ENCODE measurements at regions not wholly inside any gene's neighbourhood (a gene's known extent, or its start where the extent isn't known, plus 50 kb on each side); places are given as distances from the start of the nearest gene placed in this dataset.
A peak's percentile ranks its signal among the peaks of the same experiment; 100 is the strongest.
"Not testable (repeated sequence)": the region's sequence is repeated elsewhere in the genome, so short reads cannot be mapped to it uniquely, and the experiment has no call there.

- DNase-seq (ENCODE audit: low read depth, low spot score) = no peak
Measured at GRCh38 chrX:145393702-145394235, 146.5 kb downstream of the SPANXN1 start.

GRCh38 chrX:145394344-145394743, 147.0 kb downstream of the SPANXN1 start:
- H3K4me3 ChIP-seq (ENCODE audit: low read length) = no peak overlapping the region
- no peak for DNase-seq (ENCODE audit: low read depth, low spot score)

More at GRCh38 chrX:145393702-145394235, 146.5 kb downstream of the SPANXN1 start:
- no peak overlapping the region for H3K4me3 ChIP-seq (ENCODE audit: low read length)

DNA sequence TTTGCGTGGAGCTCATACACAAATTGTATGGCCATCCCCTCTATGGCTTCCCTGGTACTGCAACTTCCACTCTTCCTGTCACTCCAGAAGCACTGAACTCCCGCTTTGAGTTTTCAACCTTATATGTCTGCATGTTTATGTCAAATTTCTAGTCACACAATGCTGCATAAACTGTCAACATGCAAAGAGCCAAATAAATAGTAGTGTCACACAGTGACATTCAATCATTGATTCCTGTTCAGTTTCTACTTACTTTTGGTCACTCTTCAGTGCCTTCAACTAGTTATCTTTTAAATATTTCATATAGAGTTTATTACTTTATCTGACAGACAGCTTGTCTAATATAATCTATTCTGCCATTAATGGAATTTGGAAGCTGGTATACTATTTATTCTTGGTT, 149.3 kb downstream of the SPANXN1 start:
- no peak overlapping the region for H3K4me3 ChIP-seq (ENCODE audit: low read length)
- no peak for DNase-seq (ENCODE audit: low read depth, low spot score)

DNA sequence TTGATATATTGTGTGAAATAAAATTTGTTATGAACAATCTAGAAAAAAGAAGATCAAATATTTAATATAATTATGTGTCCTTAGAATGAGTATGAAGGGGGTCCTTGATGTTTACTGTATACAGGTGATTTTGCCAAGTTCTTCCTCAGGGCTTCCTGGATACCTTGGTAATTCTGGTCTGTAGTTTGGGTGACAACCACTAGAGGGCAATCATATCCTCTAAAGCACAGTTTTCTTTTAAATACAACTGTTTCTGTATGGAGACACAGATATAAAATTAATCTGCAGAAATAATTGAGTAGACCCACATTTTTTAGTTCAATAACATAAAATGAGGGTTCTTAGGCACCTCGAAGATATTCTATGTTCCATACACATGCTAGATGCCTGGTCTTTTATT, 157.7 kb downstream of the SPANXN1 start:
- H3K4me3 ChIP-seq (ENCODE audit: low read length) = no peak overlapping the region
- DNase-seq (ENCODE audit: low read depth, low spot score) = peak; percentile 22

DNA sequence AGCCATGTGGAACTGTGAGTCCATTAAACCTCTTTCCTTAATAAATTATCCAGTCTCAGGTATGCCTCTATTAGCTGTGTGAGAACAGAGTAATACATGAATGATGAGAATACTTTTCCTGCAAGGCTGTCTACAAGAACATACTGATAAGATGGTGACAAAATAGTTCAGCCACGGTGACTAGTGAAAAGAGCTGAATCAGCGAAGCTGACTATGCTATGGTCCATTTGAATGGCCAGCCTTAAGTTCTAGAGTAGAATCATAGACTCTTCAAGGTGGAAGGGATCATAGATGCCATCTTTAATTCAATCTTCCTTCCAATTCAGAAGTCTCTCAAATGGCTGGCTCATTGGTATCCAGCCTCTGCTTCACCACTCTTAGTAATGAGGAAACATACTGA, 163.3 kb downstream of the SPANXN1 start:
- H3K4me3 ChIP-seq (ENCODE audit: low read length) = no peak overlapping the region
- no peak for DNase-seq (ENCODE audit: low read depth, low spot score)

- not testable (repeated sequence) for DNase-seq (ENCODE audit: low read depth, low spot score); H3K4me3 ChIP-seq (ENCODE audit: low read length)
Measured at GRCh38 chrX:145436211-145436610, 188.9 kb downstream of the SPANXN1 start.

GRCh38 chrX:145464650-145465049, 217.3 kb downstream of the SPANXN1 start:
- no peak for DNase-seq (ENCODE audit: low read depth, low spot score)
- no peak overlapping the region for H3K4me3 ChIP-seq (ENCODE audit: low read length)

- no peak overlapping the region for H3K4me3 ChIP-seq (ENCODE audit: low read length)
Measured at GRCh38 chrX:145475725-145476124, 228.4 kb downstream of the SPANXN1 start.

GRCh38 chrX:145484740-145485139, 237.4 kb downstream of the SPANXN1 start:
- H3K4me3 ChIP-seq (ENCODE audit: low read length) = no peak overlapping the region
- no peak for DNase-seq (ENCODE audit: low read depth, low spot score)

More at GRCh38 chrX:145475725-145476124, 228.4 kb downstream of the SPANXN1 start:
- no peak for DNase-seq (ENCODE audit: low read depth, low spot score)

- no peak overlapping the region for H3K4me3 ChIP-seq (ENCODE audit: low read length)
- no peak for DNase-seq (ENCODE audit: low read depth, low spot score)
Measured at GRCh38 chrX:145502670-145503069, 255.4 kb downstream of the SPANXN1 start.

- no peak overlapping the region for H3K4me3 ChIP-seq (ENCODE audit: low read length)
- DNase-seq (ENCODE audit: low read depth, low spot score) = no peak
Measured at GRCh38 chrX:145506214-145506613, 258.9 kb downstream of the SPANXN1 start.

- H3K4me3 ChIP-seq (ENCODE audit: low read length) = no peak overlapping the region
- DNase-seq (ENCODE audit: low read depth, low spot score) = no peak
Measured at GRCh38 chrX:145524931-145525330, 277.6 kb downstream of the SPANXN1 start.

DNA sequence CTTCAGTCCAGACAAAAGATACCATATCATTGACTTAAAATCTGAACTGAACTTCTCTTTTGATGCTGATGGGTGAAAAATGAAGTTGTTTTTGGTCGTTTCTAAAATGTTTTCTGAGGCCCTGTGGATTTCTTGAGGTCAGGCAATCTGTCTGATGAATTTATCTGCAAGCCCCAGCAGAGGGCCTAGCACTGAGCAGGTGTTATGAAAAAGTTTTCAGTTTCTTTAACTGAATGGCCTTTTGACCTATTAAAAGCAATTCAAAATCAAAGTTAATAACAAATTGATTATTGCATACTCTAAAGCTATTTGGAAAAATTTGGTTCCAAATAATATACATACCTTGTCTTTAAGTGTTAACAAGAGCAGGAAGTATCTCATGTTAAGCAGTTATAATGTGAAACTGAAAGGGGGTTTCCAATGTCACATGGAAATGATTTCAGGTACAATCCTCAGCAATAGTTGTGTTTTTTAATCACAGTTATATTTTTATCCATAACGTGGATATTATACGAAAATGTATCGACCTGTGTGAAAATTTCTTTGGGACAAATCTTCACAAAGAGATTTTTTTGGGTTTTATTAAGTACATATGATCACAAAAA, 285.0 kb downstream of the SPANXN1 start:
- no peak overlapping the region for H3K4me3 ChIP-seq (ENCODE audit: low read length)
- DNase-seq (ENCODE audit: low read depth, low spot score) = no peak

GRCh38 chrX:145533534-145533933, 284.1 kb upstream of the SLITRK2 start:
- DNase-seq (ENCODE audit: low read depth, low spot score) = no peak
- H3K4me3 ChIP-seq (ENCODE audit: low read length) = no peak overlapping the region

DNA sequence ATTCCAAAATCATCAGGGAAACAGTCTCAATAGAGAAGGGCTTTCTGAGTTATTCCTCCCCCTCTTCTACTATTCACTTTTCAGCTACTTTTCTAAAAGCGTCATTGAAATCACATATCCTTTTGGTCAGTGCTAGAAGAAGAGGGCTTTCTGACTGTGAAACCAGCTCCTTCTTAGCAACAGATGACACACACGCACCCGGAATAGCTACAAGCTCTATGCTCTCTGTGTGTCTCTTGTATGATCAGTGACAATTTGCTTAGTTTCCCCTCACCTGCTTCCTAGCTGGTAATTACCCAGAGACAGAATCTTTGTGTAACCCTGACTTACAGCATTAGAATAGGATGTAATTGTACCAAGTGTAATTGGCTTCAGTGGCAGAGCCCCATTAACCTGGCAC, 268.1 kb upstream of the SLITRK2 start:
- H3K4me3 ChIP-seq (ENCODE audit: low read length) = no peak overlapping the region
- DNase-seq (ENCODE audit: low read depth, low spot score) = no peak

DNA sequence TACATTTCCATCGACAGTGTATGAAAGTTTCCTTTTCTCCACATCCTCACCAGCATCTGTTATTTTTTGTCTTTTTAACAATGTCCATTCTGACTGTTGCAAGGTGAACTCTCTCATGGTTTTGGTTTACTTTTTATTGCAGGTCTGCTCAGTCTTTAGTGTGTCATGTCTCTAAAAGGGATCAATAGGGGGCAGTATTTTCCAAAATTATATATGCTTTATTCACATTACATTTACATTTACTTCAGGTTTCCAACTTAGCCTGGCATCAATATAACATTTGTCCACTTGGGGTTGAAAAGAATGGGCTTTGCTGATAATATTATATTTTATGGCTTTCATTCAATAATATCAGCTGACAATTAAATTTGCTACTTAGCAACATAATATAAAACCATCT, 265.0 kb upstream of the SLITRK2 start:
- no peak for DNase-seq (ENCODE audit: low read depth, low spot score)
- H3K4me3 ChIP-seq (ENCODE audit: low read length) = no peak overlapping the region

DNA sequence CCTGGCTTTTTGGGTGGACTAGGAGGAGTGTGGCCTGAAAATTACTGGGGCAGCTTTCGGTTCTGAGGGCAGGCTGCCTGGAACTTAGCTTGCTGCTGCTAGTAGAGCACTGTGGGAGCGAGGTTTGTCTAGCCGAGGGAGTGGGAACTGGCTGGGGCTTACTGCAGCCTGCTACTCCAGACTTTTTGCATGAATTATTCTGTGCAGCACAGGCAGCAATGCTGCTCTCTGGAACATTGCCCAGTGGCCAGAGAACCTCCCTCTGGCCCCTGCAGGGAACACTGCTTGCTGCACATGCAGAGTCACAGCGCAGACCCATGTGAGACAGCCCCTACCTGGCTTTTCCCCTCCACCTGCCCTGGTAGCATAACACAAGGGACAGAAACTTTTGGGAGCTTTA, 263.9 kb upstream of the SLITRK2 start:
- no peak overlapping the region for H3K4me3 ChIP-seq (ENCODE audit: low read length)
- DNase-seq (ENCODE audit: low read depth, low spot score) = no peak

- DNase-seq (ENCODE audit: low read depth, low spot score) = no peak
- no peak overlapping the region for H3K4me3 ChIP-seq (ENCODE audit: low read length)
Measured at GRCh38 chrX:145563159-145563558, 254.5 kb upstream of the SLITRK2 start.

- DNase-seq (ENCODE audit: low read depth, low spot score) = no peak
- no peak overlapping the region for H3K4me3 ChIP-seq (ENCODE audit: low read length)
Measured at GRCh38 chrX:145609951-145610511, 207.6 kb upstream of the SLITRK2 start.

DNA sequence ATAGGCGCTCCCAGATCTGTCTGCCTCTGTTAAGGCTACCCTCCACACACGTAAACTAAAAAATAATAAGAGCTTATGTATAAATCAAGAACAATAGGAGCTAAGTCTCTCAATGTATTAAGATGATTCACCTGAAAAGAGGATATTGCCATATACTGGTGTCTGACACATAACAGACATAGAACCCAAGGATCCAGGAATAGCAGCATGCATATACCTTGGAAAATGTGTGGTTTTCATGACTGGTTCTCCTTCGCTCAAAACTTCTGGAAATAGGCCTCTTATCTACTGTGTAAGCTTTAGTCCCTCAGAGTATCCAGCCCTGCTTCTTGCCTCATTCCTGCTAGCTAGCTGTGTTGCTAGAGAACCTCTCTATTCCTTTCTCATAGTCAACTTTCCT, 203.7 kb upstream of the SLITRK2 start:
- no peak overlapping the region for H3K4me3 ChIP-seq (ENCODE audit: low read length)
- DNase-seq (ENCODE audit: low read depth, low spot score) = no peak

DNA sequence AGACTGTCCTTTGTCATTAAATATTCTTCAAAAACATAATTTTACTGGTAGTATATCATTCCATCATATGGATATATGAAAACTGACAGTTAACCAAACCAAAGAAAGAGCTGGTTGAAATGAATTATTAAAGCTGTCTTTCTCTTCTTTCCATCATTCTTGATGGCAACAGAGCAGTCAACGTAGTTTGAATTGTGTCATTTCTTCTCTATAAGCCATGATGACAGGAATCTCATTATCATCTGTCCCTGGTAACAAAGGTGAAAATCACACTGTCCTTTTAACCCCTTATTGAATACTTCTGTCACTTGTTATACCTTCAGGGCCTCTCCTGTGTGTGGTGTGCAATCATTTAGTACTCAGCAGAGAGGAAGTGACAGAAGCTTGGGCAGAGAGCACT, 197.0 kb upstream of the SLITRK2 start:
- DNase-seq (ENCODE audit: low read depth, low spot score) = no peak
- H3K4me3 ChIP-seq (ENCODE audit: low read length) = no peak overlapping the region

All from Jurkat, Clone E6-1 (cell line).